COR-L47 (cell line): ENCODE measurements at regions not wholly inside any gene's neighbourhood (a gene's known extent, or its start where the extent isn't known, plus 50 kb on each side); places are given as distances from the start of the nearest gene placed in this dataset.
A peak's percentile ranks its signal among the peaks of the same experiment; 100 is the strongest.

ENCODE experiments used
- DNase-seq: peaks from one replicate; lab custom pipeline; 2025; lab: John Stamatoyannopoulos, UW

GRCh38 chr17:77725846-77726245 is 232.7 kb upstream of the TNRC6C start:
- DNase-seq = no peak

GRCh38 chr17:77726549-77727006 is 231.9 kb upstream of the TNRC6C start:
- DNase-seq = no peak

GRCh38 chr17:77727037-77727615 is 231.4 kb upstream of the TNRC6C start:
- DNase-seq = no peak

- no peak for DNase-seq
Observed at GRCh38 chr17:77728474-77728795, 230.1 kb upstream of the TNRC6C start.

- DNase-seq = no peak
Observed at GRCh38 chr17:77728871-77729270, 229.6 kb upstream of the TNRC6C start.

GRCh38 chr17:77729587-77729986 is 228.9 kb upstream of the TNRC6C start:
- DNase-seq = no peak

GRCh38 chr17:77730376-77730775 is 228.1 kb upstream of the TNRC6C start:
- DNase-seq = no peak

- DNase-seq = no peak
Observed at GRCh38 chr17:77733576-77734296, 224.8 kb upstream of the TNRC6C start.

- peak; percentile 89 for DNase-seq
Observed at GRCh38 chr17:77734371-77735080, 224.0 kb upstream of the TNRC6C start.

GRCh38 chr17:77735081-77735565 is 223.4 kb upstream of the TNRC6C start:
- DNase-seq = peak; percentile 59

- DNase-seq = peak; percentile 59
Observed at GRCh38 chr17:77735566-77736198, 222.8 kb upstream of the TNRC6C start.

- DNase-seq = peak; percentile 58
Observed at GRCh38 chr17:77736199-77736585, 222.3 kb upstream of the TNRC6C start.

GRCh38 chr17:77736721-77737120 is 221.8 kb upstream of the TNRC6C start:
- DNase-seq = no peak

GRCh38 chr17:77737442-77738265 is 220.8 kb upstream of the TNRC6C start:
- no peak for DNase-seq

GRCh38 chr17:77738751-77739531 is 219.6 kb upstream of the TNRC6C start:
- DNase-seq = no peak

- no peak for DNase-seq
Observed at GRCh38 chr17:77740481-77740880, 218.0 kb upstream of the TNRC6C start.

GRCh38 chr17:77741109-77741508 is 217.4 kb upstream of the TNRC6C start:
- DNase-seq = no peak

GRCh38 chr17:77742579-77742978 is 215.9 kb upstream of the TNRC6C start:
- DNase-seq = no peak

GRCh38 chr17:77744066-77744988 is 214.2 kb upstream of the TNRC6C start:
- DNase-seq = no peak

GRCh38 chr17:77745702-77746101 is 212.8 kb upstream of the TNRC6C start:
- DNase-seq = no peak
